GM23248 (cell line): ENCODE measurements at regions not wholly inside any gene's neighbourhood (a gene's known extent, or its start where the extent isn't known, plus 50 kb on each side); places are given as distances from the start of the nearest gene placed in this dataset.

ENCODE experiments used
- EZH2 ChIP-seq: fragments of 200-600 bp; sonication (generic); IDR thresholded peaks from 2 replicates; pipeline ENCODE4 v1.6.1; 2018; ENCODE audit warnings: antibody characterized with exemption, mild to moderate bottlenecking; ENCODE audit not compliant: insufficient read depth, poor library complexity, severe bottlenecking
- EZH2phosphoT487 ChIP-seq: fragments of 200-600 bp; sonication (generic); IDR thresholded peaks from 2 replicates; pipeline ENCODE4 v1.6.1; 2018; ENCODE audit warnings: antibody characterized with exemption, moderate library complexity, mild to moderate bottlenecking, low read depth; ENCODE audit not compliant: insufficient read depth

DNA sequence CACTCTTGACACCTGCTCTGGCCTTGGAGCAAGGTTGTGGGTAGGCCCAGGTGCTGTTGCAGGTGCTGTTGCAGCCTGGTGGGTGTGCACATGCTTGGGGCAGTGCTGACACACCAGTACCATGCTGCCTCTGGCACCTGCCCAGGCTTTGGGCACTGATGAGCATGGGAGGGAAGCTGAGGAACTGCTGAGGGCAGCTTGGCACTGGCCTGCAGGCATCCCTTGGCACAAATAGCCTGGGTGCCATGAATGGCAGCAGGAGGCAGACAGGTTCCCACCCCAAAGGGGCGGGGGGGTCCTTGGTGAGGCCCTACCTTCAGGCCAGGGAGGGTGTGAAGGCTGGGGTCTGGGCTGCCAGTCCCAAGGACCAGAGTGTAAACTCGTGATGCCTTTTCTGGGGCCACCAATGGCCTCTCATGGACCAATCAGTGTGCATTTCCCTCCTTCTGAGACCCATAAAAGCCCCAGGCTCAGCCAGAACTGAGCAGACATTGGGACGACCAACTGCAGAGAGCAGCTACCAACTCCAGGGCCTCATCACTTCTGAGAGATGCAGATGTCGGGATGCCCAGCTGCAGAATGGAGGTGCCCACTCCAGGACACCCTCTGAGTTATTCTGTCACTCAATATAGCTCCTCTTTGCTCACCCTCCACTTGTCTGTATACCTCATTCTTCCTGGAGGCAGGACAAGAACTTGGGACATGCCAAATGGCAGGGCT lies 547.4 kb downstream of the ZWINT start:
- TF ChIP-seq EZH2phosphoT487, result no peak
- no peak for TF ChIP-seq EZH2
